HG03095 (cell line): ENCODE measurements at regions not wholly inside any gene's neighbourhood (a gene's known extent, or its start where the extent isn't known, plus 50 kb on each side); places are given as distances from the start of the nearest gene placed in this dataset.
A peak's percentile ranks its signal among the peaks of the same experiment; 100 is the strongest.

Experiments
- ATAC-seq: cut with Tn5 transposase; IDR thresholded peaks from one replicate; pipeline ENCODE4 v1.9.1; 2021; ENCODE audit warnings: moderate library complexity; ENCODE audit not compliant: unreplicated experiment

DNA sequence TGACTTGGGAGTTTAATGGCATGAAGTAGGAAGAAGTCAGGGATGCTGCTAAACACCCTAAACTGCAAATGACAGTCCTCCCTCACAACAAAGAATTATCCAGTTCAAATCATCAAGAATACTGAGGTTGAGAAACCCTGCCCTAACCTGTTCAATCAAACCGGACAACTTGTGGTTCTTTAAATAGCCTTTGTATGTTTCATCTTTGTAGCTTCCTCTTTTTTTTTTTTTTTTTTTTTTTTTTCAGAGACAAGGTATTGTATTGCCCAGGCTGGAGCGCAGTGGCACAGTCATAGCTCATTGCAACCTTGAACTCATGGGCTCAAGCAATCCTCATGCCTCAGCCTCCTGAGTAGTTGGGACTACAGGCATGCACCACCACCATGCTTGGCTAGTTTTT lies 52.5 kb upstream of the TTC29 start:
- ATAC-seq: no peak

DNA sequence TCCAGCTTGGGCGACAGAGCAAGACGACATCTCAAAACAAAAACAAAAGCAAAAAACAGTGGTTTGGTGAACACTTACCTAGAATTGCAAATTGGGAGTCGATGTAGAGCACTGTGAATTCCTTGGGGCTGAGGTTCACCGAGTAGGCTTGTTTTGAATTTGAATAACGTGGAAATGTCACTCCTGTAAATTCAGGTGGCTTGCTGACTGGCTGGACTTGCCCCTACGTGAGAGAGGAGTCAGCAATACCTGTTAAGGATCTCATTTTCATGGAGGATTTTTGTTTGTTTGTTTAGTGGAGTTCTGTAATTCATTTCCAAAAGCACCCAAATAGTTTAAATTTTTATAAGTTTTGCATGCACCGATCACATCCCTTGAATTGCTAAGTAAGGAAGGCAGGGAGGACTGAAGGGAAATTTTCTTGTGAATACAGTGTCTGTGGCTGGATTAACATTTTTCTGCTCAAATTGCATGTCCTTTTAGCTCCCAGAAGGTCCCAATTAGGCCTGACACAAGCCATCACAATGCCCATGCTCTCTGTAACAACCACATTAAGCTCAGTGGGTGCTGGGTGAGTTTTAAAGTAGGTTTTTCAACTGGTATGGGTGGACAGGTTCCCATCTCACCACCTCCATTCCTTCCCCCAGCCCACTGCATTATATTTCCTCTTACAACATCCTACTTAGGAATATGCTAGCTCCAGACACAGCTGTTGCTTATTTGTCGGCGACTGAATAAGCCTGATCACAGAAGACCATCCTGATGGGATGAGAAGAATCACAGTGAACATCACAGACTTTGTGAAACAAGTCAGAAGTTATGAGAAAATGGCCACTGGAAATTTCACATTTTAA lies 58.5 kb upstream of the TTC29 start:
- ATAC-seq: no peak

DNA sequence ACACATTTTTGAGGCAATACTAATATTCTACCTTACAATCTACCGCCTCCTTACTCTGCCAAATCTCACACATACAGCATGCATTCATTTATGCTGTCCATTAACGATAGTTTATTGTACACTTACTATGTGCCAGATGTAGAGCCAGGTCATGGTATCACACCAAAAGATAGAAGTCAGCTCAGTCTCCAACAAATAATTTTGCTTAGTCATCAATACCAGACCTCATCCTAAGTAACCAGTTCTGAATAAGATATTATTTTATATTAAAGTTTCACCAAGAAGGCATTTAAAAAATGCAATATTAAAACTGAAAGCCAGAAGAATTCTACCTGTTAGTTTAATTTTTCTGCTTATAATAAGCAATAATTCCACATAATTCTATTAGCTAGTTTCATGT lies 60.6 kb upstream of the TTC29 start:
- no peak for ATAC-seq

DNA sequence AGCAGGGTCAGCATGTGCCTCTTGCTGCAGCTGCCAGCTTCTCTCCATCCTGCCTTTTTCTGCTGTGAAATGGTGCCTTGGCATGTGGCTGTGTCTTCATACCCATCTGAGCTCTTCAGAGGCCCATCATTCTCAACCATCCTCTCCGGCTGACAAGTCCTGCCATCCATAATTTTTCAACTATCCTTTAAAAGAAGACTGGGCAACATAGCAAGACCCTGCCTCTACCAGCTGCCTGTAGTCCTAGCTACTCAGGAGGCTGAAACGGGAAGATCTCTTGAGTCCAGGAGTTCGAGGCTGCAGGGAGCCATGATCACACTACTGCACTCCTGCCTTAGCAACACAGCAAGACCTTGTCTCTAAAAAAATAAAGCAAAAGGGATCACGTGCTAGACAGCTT lies 64.2 kb upstream of the TTC29 start:
- no peak for ATAC-seq

DNA sequence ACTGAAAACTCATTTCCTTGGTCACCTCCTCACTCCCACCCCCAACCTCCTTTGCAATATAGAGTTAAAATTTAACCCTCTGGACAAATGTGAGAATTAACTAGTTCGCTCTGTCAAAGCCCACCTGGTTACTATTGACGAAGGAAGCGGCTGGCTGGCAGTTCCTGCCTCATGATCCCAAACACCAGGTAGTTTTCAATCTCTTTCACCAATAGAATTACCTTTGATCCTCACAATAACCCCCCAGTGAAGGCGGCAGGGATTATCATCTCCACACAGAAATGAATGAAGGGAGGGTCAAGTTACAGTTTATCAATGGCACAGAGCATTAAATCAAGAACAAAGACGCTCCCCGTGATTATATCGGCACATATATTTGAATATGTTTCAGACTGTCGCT lies 65.7 kb upstream of the TTC29 start:
- no peak for ATAC-seq

DNA sequence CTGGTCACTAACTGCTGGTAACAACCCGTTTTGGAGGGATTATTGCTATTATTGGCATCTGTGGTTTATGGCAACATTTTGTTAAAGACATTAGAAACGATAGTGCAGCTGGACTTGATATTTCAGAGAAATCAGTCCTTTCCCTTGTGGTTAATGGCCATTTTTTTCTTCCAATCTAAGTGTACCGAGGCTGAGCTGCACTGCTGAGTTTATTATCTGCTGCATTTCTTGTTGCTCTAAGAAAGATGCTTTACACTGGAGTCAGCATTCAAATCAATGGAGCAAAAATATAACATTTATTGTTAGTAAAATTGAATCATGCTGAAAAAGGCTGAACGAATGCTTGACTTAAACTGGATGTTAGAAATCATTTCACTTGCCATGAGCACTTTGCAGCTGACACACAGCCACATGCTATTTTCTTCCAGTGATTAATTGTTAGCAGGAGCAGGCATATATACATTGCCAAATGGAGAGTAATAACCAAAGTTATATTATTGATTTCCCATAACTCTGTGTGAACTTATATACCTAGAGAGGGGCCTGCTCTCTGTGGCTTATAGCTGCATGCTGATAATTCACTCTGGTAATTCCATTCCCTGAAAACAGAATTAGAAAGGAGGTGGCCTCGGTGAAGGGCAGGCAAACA lies 66.5 kb upstream of the TTC29 start:
- ATAC-seq: no peak

DNA sequence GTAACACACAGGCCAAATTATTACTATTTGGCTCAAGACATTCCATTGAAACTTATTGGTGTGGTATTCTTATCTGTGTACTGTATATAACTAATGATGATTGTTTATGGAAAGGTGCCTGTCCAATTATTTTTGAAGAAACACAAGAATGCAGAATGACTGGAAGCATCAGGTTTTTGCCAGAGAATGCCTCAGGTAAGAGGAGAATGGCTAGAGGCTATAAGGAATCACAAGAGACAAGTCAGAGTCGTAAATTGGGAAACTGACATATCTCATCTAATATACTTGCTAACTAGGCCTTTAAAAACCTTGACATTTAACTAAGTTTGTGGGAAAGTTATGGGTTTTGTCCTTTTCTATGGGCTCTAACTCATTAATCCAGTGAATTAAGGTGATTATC lies 69.3 kb upstream of the TTC29 start:
- no peak for ATAC-seq

DNA sequence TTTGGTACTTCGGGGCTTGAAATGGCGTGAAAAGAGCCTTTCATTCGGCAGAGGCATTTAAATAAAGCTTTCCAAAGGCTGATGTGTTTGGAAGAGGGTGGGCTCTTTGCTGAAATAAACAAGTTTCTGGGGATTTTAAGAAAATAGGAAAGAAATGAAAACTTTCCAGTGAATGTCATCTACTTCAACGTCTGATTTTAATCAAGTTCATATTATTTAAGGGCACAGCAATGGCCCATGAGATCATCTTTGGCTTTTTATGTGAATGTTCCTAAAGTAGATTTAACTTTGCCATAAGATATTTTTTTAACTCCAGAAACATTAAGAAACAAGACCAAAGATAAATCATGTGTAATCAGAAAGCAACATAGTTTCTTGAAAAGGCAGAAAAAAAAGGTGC lies 69.8 kb upstream of the TTC29 start:
- no peak for ATAC-seq

DNA sequence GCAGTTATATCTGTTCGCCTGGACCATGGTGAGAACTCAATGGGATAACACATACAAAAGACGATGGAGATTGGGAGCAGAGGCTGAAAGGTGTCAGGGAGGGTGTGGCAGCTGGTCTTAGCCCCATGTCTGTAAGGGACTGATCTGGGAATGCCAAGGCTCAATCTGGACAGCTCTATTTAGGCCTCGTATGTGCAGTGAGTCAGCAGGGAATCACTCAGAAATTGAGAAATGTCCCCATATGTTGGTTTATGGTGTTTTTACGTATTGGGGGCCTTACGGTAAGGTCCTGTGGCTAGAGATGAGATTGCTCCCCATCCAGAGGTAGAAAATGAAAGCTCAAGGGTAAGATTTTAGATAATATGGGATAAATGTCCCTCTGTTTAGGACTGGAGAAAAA lies 71.4 kb upstream of the TTC29 start:
- no peak for ATAC-seq

DNA sequence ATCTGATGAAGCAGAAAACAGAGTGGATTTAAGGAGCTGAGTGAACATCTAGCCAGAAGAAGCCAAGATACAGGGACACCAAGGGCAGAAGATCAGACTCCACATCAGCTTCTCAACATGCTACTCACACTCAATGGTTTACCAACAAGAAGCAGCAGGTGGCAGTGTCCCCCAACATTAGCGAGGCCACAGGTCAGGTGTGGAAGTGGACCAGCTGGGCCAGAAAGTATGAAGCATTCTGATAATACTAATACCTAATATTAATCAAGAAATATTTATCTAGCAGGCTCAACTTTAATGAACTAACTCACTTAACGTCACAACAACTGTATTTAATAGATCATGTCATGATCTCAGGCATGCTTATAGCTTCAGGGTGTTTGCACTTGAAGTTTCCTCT lies 73.4 kb upstream of the TTC29 start:
- peak; percentile 68 for ATAC-seq

DNA sequence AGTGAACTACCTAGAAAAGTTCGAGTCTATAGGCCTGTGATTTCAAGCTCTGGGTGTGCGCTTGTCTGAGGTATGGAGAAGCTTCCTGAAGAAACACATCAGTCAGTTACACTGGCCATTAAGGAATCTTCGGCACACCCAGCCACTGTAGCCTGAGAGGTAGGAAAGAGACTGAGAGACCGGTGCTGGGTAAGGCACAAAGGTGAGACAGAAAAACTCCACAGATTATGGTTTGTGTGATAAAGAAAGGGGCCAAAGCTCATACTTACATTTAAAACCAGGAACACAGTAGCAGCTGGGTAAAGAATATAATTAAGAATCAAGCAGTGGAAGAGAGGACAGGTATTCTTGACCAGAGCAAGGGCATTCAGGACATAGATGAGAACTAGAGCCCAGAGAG lies 74.8 kb upstream of the TTC29 start:
- ATAC-seq: no peak

DNA sequence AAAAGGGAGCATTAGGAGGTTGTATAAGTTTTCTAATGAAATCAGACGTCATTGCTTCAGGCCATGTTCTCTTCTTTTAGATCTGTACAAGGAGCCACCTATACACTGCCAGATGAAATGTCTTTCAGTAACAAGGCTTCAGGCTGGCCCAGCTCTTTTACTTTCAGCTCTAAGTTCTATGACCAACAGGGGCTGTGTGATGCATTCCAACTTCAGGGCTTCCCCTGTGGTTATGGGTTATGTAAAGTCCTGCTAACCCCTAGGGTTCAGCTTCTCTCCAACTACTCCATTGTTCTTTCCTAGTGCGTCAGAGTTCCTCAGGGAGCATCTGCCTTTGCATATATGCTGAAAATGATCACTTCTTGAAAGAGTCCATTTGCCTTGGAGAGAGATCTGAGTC lies 79.4 kb upstream of the TTC29 start:
- no peak for ATAC-seq

DNA sequence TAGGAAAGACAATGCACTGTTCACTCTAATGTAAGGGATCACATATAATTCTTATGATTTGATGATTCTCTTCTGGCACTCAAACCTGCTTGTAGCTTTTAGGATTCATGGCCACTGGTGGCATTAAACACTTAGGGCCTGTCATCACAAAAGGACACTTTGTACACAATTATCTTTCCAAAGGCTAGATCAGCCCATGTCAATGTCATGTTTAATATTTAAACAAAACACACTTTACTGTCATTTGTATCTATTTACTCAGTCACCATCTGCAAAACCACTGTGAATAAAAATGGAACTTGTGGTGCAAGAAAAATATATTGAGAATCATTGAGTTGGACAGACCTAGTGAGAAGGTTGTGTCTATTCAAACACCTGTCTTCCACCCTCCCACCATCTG lies 83.6 kb upstream of the TTC29 start:
- ATAC-seq: no peak

DNA sequence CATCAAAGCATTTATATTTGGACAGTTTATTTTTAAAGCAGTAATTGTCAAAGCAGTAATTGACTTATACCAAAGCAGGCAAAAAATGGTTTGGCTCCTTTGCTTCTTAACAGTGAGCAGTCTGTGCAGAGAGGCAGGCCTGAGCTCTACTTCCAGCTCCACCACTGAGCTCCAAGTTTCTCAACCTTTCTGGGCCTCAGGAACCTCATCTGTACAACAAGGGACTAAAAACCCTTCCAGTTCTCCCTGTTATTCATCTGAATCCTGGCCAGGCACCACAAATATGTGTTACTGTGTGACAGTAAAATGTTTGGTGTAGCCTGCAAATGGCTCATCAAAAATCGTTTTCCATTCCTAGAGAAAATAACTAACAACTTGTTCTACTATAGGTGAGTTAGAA lies 88.7 kb upstream of the TTC29 start:
- no peak for ATAC-seq

DNA sequence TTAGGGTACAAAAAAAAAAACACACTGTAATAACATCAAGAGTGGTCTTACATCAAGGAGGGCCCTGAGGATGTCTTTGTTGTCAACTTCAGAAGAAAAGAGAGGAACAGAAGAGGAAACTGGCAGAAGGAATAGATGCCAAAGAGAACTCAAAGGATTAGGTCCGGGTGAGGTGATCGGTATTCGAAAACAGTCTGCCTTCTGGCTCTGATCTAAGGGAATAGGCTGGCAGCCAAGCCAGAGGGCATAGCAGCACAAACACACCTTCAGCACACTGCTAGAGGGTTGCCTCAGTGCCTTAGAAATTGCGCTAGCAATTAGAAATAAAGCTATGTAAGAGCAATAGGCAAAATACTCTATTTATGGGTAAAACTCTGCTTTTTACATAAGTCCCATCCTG lies 91.4 kb upstream of the TTC29 start:
- ATAC-seq: no peak

DNA sequence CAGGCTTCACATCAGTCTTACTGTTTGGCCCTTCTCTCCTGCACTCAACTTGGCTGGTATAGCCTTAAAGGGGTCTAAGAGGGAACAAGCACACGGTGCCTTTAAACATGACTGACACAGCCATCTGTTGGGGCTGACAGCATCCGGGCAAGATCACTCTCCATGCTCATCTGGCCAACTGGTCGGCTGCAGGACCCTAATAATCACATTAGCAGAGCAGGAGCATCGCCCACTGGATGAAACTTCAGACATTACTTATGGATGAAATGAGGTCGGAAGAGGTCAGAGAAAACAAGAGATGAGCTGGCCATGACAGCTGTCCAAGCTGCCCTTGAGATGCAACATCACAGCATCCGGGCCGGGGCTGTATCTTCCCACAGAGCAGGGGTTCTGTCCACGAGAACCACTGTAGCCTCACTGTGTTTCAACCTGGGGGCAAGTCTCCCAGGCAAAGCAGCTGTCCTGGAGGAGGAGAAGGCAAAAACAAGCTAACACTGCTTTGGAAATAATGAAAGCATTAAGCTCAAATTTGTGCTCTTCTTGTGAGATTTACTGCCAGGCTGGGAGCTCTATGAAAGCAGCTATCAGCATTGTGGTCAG lies 94.4 kb upstream of the TTC29 start:
- ATAC-seq: no peak

DNA sequence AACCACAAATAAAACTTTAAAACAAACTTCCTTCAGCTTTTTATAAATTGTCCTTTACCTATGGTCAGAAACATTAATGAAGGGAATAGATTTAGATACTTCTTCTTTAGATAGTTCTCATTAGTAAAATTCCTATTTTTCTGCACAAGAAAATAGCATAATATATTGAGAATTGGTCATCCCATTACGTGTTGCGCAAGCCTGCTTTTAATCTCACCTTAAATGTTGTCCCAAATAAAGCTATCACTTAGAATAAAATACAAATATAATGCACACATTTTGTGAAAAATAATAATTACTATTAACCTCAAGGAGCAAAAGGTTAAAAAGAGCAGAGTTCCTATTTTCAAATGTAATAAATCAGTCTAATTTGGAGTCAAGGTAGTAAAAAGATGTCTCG lies 95.2 kb upstream of the TTC29 start:
- no peak for ATAC-seq

DNA sequence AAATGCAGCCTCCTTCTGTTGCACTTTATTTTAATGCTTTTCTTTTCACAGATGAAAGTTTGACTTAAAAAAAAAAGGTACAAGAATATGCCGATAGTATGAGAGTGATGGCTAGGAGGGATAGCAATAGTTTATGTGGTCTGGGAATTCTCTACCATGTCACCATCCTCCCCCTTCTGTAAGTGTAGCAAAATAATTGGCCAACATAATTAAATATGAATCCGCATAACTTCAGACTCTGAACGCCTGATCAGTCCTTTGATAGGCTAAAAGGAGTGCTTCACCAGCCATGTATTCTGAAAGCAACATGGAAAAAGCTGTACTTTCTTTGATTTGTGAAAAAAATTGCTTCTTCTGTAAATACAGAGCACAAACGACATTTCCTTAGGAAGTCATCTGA lies 95.7 kb upstream of the TTC29 start:
- no peak for ATAC-seq

DNA sequence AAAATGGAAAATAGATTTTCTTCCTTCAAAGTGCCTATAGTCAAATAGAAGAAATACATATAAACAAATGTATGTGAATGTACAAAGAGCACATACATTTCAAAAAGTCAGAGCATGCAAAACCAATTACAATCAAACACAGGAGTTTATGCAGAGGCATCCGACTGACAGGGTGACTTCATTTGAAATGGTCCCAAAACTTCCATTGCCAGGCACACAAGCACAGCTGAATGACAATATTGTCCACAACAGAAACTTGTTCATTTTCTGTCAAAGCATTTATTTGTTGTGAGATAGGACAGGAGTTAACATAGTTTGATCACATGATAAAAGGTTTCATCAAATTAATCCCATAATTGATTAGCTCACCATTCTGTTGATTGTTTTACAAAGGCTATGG lies 96.4 kb upstream of the TTC29 start:
- ATAC-seq: no peak

DNA sequence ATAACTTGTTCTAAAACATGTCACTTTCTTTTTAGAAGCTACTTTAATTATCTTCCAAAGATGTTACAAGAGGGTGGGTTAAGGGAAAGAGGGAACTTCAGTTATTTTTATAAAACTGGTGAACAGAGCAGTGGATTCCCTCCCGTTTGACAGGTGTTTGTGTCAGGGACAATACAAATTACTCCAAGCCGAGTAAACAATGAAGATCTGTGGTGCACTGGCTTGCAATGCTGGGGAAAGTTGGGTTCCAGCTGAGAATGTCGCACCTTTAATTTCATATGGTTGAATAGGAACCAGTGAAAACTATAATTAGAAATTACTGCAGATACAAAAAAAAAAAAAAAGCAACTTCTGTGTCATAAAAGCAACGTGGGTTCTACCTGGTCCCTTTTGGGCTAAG lies 98.6 kb upstream of the TTC29 start:
- ATAC-seq: no peak

DNA sequence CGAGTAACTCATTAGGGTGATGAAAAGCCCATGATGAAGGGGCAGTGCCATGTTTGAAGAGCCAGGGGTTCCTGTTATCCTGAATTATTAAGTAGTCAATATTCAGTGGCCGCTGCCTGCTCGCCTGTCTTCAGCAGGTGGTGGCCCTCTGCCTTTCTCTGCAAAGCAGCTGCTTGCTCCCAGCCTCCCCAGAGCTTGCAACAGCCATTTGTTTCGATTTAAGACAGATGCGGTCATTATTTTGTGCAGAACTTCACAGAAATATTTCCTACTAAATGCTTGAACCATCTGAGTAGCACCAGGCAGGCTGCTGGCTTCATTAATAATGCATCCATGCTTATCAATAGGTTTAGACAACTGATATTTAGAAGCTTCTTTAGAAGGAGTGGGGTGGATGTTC lies 104.3 kb upstream of the TTC29 start:
- no peak for ATAC-seq

DNA sequence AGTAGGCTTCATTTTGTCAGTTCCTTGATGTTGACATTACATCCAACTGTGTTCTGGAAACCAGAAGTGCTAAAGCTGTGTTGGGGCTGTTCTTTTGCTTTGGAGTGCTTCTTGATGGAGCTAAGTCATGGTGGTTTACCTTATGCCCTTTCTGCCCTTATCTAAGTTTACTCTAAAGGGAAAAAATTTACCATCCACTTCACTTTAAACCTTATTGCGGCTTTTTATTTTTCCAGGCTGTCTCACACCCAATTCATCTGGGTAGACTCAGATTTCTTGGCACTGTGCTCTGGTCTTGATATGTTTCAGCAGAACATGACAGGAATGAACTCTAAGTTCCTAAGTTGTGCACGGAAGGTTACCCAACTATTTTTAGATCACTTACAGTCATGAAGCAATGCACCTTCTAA lies 104.7 kb upstream of the TTC29 start:
- no peak for ATAC-seq
